Ovary (tissue), 3 donors: ENCODE measurements at regions not wholly inside any gene's neighbourhood (a gene's known extent, or its start where the extent isn't known, plus 50 kb on each side); places are given as distances from the start of the nearest gene placed in this dataset.

Source experiments
- CTCF ChIP-seq, 3 donors: fragments of 450-650 bp in 2 of 3; fragments of 200-600 bp in 1 of 3; IDR thresholded peaks; one replicate each; pipeline versions ENCODE4 v1.5.1 to v1.8.0; 2016 to 2022; ENCODE audit warnings: antibody characterized with exemption in 3 of 3, mild to moderate bottlenecking in 1 of 3
- EP300 ChIP-seq: sonication (generic); formaldehyde crosslinking; IDR thresholded peaks from one replicate; pipeline ENCODE4 v1.6.1; 2017; ENCODE audit warnings: antibody characterized with exemption
- POLR2A ChIP-seq: fragments of 450-650 bp; IDR thresholded peaks from one replicate; pipeline ENCODE4 v1.6.1; 2017; ENCODE audit warnings: antibody characterized with exemption, mild to moderate bottlenecking, moderate library complexity
- donor health status: DM: no; HTN: no; CAD: no.

DNA sequence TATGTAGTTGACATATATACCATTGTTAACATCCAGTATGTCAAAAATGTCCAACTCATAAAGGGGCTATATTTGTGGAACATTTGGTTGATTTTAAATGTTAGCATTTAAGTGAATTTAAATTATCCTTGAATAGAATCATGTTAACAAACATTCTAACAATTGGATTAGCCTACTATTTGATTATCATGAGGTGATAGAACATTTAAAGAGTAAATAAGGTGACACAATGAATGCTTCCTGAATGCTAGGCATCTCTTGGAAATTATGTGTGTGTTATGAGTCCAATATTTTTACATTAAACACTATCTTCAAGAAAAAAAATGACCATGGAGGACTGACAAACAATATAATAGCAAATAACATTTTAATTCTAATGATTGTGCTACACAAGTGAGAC, 901.9 kb upstream of the AGA start:
- TF ChIP-seq POLR2A (no peak), CTCF (IDR thresholded peaks at IDR 0.05) (no peak), EP300 (no peak)
